OCI-LY7 (cell line): ENCODE measurements at regions not wholly inside any gene's neighbourhood (a gene's known extent, or its start where the extent isn't known, plus 50 kb on each side); places are given as distances from the start of the nearest gene placed in this dataset.

ENCODE experiments used
- BruUV-seq: library from RNA; stranded (reverse); fragments of 400-500 nt; replicated peaks from 2 replicates; lab custom pipeline; 2021; lab: Mats Ljungman, UMichigan
- CTCF ChIA-PET: fragments of 300-600 bp; sonication (Branson Sonifier 250); formaldehyde crosslinking; loops from one replicate; lab custom pipeline; 2022; ENCODE audit warnings: antibody characterized with exemption; ENCODE audit not compliant: unreplicated experiment; lab: Charles Lee
- POLR2A ChIA-PET: fragments of 300-600 bp; sonication (Branson Sonifier 250); formaldehyde crosslinking; loops from one replicate; lab custom pipeline; 2022; ENCODE audit warnings: antibody characterized with exemption; lab: Charles Lee
- DNase-seq: peaks from one replicate; pipeline ENCODE4 v3.0.0-alpha.2; 2015; ENCODE audit warnings: low spot score
- H2AFZ ChIP-seq: fragments of 200-600 bp; sonication (generic), shearing (Covaris generic); 2 replicates; pipeline ENCODE4 v1.6.1; 2014; ENCODE audit warnings: mild to moderate bottlenecking, antibody characterized with exemption, low read length, moderate library complexity
- H3K27ac ChIP-seq: fragments of 200-600 bp; sonication (generic); 2 replicates; pipeline ENCODE4 v1.5.1; 2014; ENCODE audit warnings: mixed run types, low read depth, mild to moderate bottlenecking, moderate library complexity, low read length, inconsistent platforms; ENCODE audit not compliant: poor library complexity, severe bottlenecking
- H3K36me3 ChIP-seq: fragments of 200-600 bp; sonication (generic); 2 replicates; pipeline ENCODE4 v1.6.1; 2014; ENCODE audit warnings: mild to moderate bottlenecking, antibody characterized with exemption, low read length, moderate library complexity, mixed read lengths; ENCODE audit not compliant: insufficient read depth
- H3K4me1 ChIP-seq: fragments of 200-600 bp; sonication (generic); 2 replicates; pipeline ENCODE4 v1.5.1; 2014; ENCODE audit warnings: mild to moderate bottlenecking, low read length; ENCODE audit not compliant: insufficient read depth, poor library complexity, severe bottlenecking
- H3K4me2 ChIP-seq: fragments of 200-600 bp; sonication (generic); 2 replicates; pipeline ENCODE4 v1.6.1; 2014; ENCODE audit warnings: mild to moderate bottlenecking, low read length
- H3K4me3 ChIP-seq: fragments of 200-600 bp; sonication (generic); 2 replicates; pipeline ENCODE4 v1.5.1; 2014; ENCODE audit warnings: mild to moderate bottlenecking, low read depth, low read length; ENCODE audit not compliant: poor library complexity, severe bottlenecking
- H3K79me2 ChIP-seq: fragments of 200-600 bp; sonication (generic); 2 replicates; pipeline ENCODE4 v1.6.1; 2016; ENCODE audit warnings: low read depth, mild to moderate bottlenecking, low read length, moderate library complexity, mixed read lengths; ENCODE audit not compliant: insufficient read depth
- H3K9me2 ChIP-seq: fragments of 200-600 bp; sonication (generic); 2 replicates; pipeline ENCODE4 v1.6.1; 2016; ENCODE audit warnings: mild to moderate bottlenecking, low read length, mixed read lengths; ENCODE audit not compliant: insufficient read depth
- H3K9me3 ChIP-seq: fragments of 200-600 bp; sonication (generic); 2 replicates; pipeline ENCODE4 v1.6.1; 2014; ENCODE audit warnings: mild to moderate bottlenecking, mixed run types, low read length, mixed read lengths
- H4K20me1 ChIP-seq: fragments of 200-600 bp; sonication (generic); 2 replicates; pipeline ENCODE4 v1.6.1; 2014; ENCODE audit warnings: mild to moderate bottlenecking, antibody characterized with exemption, low read length, moderate library complexity, mixed read lengths; ENCODE audit not compliant: insufficient read depth
- EZH2phosphoT487 ChIP-seq: fragments of 200-600 bp; sonication (generic); IDR thresholded peaks from 2 replicates; pipeline ENCODE4 v1.6.1; 2018; ENCODE audit warnings: low read depth, borderline replicate concordance, mild to moderate bottlenecking, mixed run types, antibody characterized with exemption, low read length, moderate library complexity, mixed read lengths
- intact Hi-C: fragments of 100-400 bp; cut with micrococcal nuclease; formaldehyde crosslinking; loops from one replicate; pipeline ENCODE4 v1.10.0; 2022; ENCODE audit not compliant: unreplicated experiment
- TF ChIP-seq, protein P1 (sequence below): fragments of 200-600 bp; sonication (generic); conservative IDR thresholded peaks from 2 replicates; pipeline ENCODE4 v1.5.1; 2014; ENCODE audit warnings: mild to moderate bottlenecking, antibody characterized with exemption, low read length, moderate library complexity, mixed read lengths

DNA sequence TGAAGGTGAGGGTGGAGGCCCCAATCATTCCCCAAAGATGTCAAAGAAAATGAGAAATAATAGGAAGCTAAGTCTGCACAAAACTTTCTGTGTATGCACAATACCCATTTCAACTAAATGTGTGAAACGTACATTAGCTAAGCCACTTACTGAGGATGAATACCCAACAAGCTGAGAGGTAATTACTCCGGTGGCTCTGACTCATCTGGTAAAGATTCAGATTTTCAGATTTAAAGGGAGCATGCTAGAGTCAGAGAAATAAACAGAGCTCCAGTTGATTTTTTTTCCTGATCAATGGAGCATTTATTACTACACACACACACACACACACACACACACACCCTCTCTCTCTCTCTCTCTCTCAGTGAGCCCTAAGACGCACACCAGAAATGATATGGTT, 194.8 kb upstream of the ARGLU1 start:
- intact Hi-C loops, result no loop called here
- Histone ChIP-seq H3K27ac (no peak overlapping the region), H2AFZ (no peak overlapping the region), H3K79me2 (no peaks in the 10 kb centered on the region), H3K36me3 (no peaks in the 10 kb centered on the region), H3K9me2 (no peaks in the 10 kb centered on the region), H3K4me3 (no peak overlapping the region), H3K4me1 (no peaks in the 10 kb centered on the region), H3K4me2 (no peak overlapping the region), H3K9me3 (no peaks in the 10 kb centered on the region), H4K20me1 (no peaks in the 10 kb centered on the region)
- DNase-seq, result no peak
- POLR2A ChIA-PET, result no interaction called here
- BruUV-seq, result no TSS peak
- TF ChIP-seq, protein P1, sequence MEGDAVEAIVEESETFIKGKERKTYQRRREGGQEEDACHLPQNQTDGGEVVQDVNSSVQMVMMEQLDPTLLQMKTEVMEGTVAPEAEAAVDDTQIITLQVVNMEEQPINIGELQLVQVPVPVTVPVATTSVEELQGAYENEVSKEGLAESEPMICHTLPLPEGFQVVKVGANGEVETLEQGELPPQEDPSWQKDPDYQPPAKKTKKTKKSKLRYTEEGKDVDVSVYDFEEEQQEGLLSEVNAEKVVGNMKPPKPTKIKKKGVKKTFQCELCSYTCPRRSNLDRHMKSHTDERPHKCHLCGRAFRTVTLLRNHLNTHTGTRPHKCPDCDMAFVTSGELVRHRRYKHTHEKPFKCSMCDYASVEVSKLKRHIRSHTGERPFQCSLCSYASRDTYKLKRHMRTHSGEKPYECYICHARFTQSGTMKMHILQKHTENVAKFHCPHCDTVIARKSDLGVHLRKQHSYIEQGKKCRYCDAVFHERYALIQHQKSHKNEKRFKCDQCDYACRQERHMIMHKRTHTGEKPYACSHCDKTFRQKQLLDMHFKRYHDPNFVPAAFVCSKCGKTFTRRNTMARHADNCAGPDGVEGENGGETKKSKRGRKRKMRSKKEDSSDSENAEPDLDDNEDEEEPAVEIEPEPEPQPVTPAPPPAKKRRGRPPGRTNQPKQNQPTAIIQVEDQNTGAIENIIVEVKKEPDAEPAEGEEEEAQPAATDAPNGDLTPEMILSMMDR, result no peak
- CTCF ChIA-PET, result no interaction called here

GRCh38 chr13:106756446-106756845, 188.5 kb upstream of the ARGLU1 start:
- ChIA-PET POLR2A (no interaction called here), CTCF (no interaction called here)
- intact Hi-C loops, result no loop called here
- DNase-seq, result no peak
- no TSS peak for BruUV-seq
- no peaks in the 10 kb centered on the region for H3K4me1 ChIP-seq
- no peak overlapping the region for H2AFZ ChIP-seq
- H3K36me3 ChIP-seq, result no peaks in the 10 kb centered on the region
- H3K9me2 ChIP-seq, result no peaks in the 10 kb centered on the region
- TF ChIP-seq EZH2phosphoT487, result no peak
- TF ChIP-seq, protein P1, result no peak
- H3K9me3 ChIP-seq, result no peaks in the 10 kb centered on the region
- no peaks in the 10 kb centered on the region for H3K79me2 ChIP-seq
- no peak overlapping the region for H3K4me3 ChIP-seq
- H3K27ac ChIP-seq, result no peak overlapping the region
- no peak overlapping the region for H3K4me2 ChIP-seq
- no peaks in the 10 kb centered on the region for H4K20me1 ChIP-seq

DNA sequence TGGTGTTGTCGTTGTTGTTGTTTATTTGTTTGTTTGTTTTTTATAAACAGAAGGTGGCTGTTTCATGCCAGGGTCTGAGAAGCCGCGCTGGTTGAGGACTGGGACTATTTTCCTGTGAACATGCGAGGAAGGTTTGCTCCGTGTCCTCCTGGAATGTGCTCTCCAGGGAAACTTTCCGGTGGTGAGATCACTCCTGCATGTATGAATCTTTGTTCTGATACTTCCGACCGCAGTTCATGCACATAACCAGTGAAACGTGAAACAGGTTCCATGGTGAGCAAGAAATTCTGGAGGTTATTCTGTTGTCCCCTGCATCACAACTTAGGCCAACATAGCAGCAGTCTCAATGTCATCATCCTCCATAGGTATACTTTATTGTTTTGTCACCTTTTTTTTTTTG, 187.6 kb upstream of the ARGLU1 start:
- DNase-seq, result no peak
- TF ChIP-seq EZH2phosphoT487, result no peak
- TF ChIP-seq, protein P1, result no peak
- Histone ChIP-seq H3K4me1 (no peaks in the 10 kb centered on the region), H3K36me3 (no peaks in the 10 kb centered on the region), H3K9me3 (no peaks in the 10 kb centered on the region), H3K9me2 (no peaks in the 10 kb centered on the region), H3K4me2 (no peak overlapping the region), H2AFZ (no peak overlapping the region), H3K27ac (no peak overlapping the region), H3K79me2 (no peaks in the 10 kb centered on the region), H4K20me1 (no peaks in the 10 kb centered on the region), H3K4me3 (no peak overlapping the region)
- intact Hi-C loops, result no loop called here
- ChIA-PET POLR2A (interaction anchor here (1.8 kb wide), 1 partner anchor 13 kb away, joined by 4 read pairs; no protein-coding TSS in a partner anchor), CTCF (no interaction called here)
- no TSS peak for BruUV-seq
